HG02678 (cell line): ENCODE measurements at regions not wholly inside any gene's neighbourhood (a gene's known extent, or its start where the extent isn't known, plus 50 kb on each side); places are given as distances from the start of the nearest gene placed in this dataset.
"Not testable (repeated sequence)": the region's sequence is repeated elsewhere in the genome, so short reads cannot be mapped to it uniquely, and the experiment has no call there.

Experiments used
- ATAC-seq: cut with Tn5 transposase; IDR thresholded peaks from one replicate; pipeline ENCODE4 v1.9.1; 2021; ENCODE audit warnings: mild to moderate bottlenecking, moderate library complexity; ENCODE audit not compliant: unreplicated experiment

DNA sequence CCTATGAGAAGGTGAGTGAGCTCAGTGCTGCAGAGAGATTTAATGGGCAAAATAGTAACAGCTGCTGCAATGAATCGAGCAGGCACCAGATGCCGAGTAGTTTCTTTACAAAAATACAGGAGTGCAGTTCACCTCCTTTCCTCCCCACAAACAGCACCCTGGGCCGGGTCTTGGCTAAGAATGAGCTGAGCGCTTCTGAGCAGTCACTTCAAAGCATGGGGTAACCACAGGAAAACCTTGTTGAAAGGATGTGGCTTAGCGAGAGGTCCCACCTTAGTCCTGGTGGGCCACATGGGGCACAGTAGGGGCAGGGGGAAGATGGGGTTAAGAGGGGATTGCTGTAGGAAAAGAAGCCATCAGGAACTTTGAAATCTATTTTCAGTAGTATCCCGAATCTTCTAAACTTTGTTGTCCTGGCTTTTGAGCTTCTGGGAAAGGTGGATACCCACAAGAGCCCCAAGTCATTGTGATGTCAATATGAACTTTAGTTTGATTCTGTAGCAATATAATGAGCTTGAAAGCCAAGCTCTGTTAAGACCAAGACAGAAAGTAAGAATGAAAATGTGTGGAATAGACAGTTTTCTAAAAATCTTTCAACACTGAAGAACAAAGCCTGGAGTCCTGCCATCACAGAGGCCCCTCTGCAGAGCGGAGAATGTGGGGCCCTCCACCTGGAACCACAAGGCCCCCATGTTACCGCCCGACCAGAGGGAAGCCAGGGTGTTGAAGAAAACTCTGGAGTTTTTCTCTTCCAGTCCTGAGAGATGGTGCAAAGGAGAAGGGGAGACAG, 101.0 kb upstream of the ZNF236 start:
- ATAC-seq: no peak

DNA sequence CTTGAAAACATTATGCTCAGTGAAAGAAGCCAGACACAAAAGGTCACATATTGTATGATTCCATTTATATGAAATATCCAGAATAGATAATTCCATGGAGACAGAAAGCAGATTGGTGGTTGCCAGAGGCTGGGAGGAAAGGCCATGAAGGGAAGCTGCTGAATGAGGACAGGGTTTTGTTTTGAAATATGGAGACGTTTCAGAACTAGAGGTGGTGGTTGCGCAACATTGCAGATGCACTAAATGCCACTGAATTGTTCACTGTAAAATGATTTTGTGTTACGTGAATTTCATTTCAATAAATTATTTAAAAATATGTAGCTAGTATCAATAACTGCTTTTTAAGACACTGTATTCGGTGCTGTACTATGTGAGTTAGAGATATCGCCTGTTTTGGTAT, 101.7 kb upstream of the ZNF236 start:
- ATAC-seq: no peak

DNA sequence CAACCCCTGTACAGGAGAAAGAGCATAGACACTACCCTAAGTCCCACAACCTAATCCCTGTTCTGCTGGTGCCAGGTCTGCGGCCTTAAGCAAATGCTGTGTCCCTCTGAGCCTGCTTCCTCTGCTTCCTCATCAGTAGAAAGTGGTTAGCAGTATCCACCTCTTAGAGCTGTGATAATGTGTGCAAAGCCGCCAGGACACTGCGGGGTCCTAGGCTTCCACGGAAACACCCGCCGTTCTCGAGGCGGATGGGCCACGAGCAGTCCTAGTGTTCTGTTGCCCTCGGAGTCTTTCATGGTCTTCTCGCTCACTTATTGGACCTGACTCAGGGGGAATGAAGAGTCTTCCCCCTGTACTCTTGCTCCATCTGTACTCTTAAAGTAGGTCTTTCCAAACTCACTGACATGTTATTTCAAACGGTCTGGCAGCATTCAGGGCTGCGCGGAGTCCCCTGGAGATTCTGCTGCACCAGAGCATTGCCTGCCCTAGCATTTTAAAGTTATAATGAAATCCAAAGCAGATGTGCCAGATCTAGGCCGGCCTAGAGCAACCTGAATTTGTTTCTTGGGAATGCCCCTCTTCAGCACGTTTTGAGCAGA, 107.2 kb upstream of the ZNF236 start:
- ATAC-seq: no peak

DNA sequence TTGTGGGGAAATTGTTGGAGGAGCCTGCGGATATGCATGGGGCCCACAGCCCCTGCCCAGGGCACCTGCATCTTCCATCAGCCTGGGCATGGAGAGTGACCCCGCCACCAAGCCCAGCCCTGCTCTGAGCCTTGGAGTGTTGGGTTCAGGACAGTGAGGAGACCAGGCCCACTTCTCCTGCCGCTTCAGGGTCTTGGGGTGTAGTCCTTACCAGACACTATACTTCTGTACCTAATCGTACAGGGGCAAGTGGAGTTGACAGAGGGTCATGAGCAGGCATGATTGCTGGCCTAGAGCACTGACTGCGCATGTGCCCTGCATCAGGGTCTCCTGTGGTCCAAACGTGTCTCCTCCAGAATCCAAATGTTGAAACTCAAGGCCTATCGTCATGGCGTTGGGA, 108.9 kb upstream of the ZNF236 start:
- no peak for ATAC-seq

DNA sequence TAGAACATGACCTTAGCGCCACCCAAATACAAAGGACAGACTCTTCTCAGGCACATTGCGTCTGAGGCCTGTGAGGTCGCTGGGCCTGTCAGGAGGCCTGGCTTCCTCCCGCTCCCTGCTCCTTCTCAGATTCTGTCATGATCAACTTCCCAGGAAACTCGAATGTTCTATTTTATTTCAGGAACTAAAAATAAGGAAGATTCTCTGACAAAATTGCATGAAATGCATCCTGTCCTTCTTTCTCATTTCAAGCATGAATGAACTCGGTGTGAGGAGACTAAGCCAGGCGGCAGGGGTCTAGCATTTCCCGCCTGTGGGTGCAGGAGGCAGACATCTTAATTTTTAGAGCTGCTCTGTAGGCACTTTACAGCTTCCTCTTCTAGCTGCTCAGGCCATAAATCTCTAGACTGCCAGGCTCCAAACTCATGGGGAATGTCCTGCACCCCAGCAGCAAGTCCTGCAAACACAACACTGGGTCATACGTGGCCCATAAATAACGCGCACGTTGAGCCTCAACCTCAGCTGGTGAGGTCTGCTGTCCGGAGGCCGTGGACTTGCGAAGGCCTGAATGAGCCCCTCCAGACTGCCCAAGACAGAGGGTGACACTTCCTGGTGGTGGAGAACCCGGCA, 109.7 kb upstream of the ZNF236 start:
- no peak for ATAC-seq

DNA sequence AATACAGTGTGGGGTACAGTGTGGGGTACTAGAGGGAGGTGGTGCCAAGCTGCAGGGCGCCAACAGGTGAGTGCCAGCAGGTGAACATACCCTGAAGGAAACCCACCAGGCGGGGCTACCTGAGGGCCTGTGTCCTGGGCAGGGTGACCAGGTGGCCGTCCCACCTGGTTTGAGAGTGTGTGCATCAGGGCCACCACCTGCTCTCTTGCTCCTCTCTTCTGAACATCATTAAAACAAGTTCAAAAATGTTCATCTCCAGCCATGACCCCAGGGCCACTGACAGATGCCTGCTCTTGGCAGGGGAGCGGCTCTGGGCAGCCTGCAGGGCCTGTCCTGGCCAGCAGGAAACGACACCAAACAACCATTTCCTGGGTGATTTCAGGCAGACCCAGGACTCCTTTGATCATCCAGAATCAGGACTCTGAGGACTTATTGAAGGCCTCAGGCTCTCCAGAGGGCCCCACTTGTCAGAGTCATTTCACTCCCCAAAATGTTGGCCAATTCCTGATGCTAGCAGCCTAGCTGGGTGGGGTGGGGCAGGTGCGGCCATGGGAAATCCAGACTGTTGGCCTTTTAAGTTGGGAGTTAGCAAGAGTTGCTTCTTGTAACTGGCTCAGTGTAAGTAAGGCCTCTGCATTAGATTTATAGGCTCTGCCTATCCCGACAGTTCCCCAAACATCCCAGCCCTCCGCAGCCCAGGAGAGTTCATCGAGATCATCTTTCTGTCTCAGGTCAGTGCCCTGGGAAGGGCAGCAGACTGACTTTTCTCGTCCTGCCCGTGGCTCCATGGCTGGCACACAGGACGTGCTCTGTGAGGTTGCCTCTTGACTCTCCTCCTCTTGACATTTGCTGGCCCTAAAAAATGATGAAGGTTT, 111.5 kb upstream of the ZNF236 start:
- no peak for ATAC-seq

DNA sequence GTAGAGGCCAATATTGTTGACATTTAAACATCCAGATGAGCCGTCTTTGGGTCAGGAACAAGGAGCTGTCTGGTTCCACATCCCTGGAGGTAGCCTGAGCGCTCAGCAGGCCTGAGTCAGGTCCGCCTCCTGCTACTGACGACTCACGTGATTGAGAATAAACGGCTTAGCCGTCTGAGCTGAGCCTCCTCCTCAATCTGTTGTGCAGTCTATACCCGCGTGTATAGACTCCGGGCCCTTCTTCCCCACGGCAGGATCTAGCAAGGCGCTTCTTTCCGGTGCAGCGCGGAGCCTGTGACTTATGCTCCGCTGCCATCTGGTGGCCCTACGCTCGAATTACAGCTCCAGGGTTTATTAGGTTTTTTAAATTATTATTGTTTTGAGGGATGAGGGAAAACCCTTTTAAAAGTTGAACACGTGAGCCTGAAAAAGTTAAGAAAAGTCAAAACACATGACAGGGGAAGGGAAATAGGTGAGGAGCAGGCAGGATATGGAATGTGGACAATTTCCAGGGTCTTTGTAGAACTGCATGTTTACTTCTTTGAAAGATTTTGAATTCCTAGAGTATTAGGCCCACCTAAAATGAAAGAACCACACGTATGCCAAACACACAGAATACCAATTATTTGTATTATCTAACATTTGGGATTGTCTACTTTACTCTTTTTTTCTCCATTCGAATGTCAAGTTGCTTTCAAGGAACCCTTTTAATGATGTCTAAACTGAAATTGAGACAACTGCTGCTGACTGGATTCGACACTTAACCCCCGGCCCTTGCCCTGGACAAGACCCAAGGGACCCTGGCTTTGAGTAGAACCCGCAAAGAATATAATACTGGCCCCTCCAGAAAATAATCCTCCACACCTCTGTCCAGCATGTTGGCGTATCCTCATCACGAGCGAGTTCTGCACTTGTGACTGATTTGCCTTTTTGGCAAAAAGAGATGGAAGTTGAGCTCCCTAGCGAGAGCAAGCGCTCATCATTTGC, 112.4 kb upstream of the ZNF236 start:
- ATAC-seq: peak; percentile 81

DNA sequence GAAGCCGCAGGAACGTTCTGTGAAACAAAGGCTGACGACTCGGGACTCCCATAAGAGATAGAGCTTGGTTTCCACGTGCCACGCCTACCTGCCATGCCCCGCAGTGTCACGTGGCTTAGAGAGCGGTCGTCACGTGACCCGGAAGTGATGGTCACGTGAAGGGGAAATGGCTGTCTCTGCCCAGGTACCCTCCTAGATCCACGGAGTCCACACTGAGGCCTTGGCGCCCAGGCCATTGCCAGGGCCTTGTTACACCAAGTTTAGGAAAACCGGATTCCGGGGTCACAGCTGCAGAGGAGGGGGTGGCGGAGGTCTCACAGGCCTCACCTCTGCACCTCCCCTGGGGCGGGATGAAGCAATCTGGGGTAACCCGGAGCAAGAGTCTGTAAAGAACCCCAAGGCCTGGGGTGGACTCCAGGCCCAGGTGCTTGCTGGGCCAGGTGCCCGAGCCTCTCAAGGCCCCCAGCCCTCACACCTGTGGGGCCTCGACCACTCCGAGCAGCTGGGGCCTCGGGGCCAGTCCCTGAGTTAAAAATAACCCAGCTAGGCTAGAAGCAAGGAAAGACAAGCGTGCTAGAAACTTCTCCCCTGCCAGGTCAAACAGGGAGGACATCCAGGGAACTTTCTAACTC, 113.5 kb upstream of the ZNF236 start:
- ATAC-seq: no peak

DNA sequence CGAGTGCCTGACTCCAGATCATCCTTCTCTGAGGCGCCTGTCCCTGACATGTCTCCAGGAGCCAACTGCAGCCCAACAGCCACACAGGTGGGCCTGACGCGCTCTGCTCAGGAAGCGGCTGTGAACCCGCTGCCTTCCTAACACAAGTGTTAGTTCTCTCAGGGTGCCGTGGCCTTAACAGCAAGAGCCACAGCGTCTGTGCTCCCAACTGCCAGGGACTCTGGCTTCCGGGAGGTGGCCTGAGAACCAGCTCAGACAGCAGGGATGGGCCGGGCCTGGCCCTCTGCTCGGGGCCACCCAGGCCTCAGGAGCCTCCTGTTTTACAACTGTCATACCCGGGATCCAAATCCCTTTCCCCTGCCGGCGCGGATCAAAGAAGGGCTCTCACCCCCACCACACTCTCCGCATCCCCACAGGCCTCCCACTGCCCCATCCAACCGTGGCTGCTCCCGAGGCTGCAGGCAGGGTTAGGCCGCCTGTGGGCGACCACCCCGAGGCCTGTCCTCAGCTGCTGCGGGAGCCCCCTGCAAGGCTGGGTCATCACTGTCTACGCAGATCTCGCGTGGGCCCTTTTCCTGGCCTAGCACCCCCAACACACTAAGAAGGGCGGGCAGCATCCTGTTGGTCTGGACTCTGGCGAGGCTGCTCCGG, 114.2 kb upstream of the ZNF236 start:
- no peak for ATAC-seq

DNA sequence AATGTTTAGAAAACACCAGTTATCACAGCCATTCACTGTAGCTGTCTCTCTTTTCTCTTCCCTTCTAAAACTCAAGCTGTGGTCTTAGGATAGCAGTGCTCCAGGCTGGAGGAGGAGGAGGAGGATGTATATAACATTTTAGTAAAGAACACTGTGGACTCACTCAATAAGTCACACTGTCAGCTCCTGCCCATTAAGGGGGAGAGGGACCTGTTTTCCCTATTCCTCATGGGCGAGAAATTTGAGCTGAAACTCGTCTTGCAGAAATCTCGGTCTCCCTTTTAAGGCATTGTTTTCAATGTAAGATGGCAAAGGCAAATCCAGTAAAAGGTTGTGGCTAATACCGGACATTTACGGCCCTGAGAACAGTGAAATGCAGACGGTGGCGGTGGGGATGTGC, 114.8 kb upstream of the ZNF236 start:
- ATAC-seq: no peak

DNA sequence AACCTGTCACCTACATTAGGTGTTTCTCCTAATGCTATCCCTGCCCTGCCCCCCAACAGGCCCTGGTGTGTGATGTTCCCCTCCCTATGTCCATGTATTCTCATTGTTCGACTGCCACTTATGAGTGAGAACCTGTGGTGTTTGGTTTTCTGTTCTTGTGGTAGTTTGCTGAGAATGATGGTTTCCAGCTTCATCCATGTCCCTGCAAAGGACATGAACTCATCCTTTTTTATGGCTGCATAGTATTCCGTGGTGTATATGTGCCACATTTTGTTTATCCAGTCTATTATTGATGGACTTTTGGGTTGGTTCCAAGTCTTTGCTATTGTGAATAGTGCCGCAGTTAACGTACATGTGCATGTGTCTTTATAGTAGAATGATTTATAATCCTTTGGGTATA, 117.8 kb upstream of the ZNF236 start:
- ATAC-seq: not testable (repeated sequence)

DNA sequence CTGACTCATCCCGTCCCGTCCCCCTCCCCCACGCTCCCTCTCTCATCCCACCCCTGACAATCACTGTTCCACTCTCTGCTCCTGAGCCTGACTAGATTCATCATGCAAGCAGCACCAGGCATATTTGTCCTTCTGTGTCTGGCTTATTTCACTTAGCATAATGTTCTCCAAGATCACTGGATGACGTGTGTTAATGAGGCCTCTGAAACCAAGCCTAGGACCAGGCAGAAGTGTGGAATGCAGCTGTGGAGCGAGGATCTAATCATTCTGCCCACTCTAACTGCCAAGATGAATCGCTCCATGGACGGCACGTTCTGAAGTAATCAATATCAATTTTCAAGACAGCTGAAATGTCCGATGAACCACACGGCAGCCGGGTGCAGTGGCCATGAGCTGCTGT, 122.4 kb upstream of the ZNF236 start:
- ATAC-seq: no peak

DNA sequence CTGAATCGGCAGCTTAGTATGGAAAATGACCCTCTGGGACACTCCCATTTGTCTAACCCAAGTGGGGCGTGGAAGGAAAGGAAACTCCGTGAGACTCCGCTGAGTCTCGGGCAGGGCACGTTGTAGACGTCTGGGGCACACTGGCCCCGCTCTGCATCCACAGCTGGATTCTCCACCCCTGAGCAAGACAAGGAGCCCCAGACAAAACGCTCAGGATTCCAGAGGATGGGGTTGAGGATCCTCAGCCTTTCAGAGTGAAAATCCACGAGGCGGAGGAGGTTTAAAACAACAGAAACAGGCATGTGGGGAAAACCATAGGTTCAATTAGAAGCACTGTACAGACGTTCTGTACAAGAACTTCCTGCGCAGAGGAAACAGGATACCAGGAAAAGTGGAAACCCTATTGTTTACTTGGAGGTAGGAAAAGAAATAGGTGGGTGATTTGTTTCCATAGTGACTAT, 124.9 kb upstream of the ZNF236 start:
- ATAC-seq: no peak

DNA sequence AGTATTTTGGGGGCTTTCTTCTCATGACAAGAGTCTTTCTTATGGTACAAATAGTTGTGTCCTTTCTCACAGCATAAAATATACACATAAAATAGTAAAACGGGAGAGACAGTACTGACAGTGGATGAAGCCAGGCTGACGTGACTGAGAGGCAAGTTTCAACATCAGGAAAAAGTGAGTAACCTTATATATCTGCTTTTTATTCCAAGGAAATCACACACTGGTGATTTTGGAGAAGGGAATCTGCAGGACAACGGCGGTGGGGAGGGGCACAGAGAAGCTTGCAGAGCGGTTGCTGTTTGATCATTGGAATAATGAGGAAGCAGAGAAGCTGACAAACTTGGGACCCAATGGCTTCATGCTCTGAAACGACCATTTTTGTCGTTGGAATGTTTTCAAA, 130.6 kb upstream of the ZNF236 start:
- no peak for ATAC-seq

DNA sequence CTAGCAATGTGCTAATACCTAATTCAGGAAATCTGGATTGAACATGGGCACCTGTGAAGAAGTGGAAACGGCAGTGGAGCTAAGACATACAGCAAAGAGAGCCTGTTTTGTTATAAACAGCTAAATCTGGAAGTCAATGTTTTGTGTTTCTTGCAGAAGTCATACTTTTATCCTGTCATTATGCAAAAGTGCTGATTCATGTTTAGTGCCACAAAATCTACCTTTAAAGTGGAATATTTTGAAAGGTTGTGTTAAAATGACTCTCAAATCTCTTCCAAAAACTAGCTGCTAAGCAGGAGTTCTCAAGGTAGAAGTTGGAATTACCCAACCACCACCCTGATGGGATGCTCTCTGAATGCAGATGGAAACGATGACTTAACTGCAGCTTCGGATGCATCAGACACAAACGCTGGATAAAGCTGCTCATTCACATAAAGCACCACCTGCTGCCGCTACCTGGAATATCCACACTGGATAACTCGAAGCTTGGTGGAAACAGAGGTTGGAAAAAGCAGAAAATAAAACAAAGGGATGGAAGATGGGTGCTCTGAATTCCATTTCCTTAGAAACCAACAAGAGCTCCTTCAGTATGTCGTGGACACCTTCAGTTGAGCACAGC, 132.6 kb upstream of the ZNF236 start:
- no peak for ATAC-seq

DNA sequence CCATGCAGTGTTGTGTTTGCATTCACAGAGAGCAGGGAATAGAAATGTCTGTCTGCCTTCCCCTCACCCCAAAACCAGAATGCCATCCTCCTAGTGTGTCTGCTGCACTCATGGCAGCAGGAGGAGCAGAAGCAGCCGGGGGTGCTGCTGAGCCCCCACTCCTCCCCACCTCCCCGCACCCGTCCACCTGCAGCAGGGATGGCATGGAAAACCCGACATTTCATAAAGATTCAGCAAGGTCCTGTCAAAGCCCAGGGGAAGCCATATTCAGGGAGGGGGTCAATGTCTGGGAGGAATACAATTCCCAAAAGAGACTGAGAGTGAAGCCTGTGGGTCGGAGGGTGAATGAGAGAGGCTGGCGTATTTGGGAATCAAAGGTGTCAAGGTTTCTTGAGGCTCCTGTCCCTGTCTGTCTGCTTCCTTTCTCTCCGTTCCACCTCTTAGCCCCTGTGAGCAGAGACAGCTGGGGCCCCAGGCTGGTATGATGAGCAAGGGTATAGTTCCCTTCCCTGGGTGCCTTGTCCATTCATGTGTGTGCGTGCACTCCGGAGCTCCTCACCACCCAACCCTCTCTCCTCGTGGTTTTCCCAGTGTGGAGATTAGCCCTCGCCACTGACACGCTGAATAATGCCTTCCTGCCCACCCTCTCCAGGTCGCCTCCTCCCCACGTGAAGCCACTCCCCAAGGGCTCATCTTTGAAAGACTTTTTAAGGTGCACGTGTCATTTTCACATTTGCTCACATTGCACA, 133.5 kb upstream of the ZNF236 start:
- ATAC-seq: no peak

DNA sequence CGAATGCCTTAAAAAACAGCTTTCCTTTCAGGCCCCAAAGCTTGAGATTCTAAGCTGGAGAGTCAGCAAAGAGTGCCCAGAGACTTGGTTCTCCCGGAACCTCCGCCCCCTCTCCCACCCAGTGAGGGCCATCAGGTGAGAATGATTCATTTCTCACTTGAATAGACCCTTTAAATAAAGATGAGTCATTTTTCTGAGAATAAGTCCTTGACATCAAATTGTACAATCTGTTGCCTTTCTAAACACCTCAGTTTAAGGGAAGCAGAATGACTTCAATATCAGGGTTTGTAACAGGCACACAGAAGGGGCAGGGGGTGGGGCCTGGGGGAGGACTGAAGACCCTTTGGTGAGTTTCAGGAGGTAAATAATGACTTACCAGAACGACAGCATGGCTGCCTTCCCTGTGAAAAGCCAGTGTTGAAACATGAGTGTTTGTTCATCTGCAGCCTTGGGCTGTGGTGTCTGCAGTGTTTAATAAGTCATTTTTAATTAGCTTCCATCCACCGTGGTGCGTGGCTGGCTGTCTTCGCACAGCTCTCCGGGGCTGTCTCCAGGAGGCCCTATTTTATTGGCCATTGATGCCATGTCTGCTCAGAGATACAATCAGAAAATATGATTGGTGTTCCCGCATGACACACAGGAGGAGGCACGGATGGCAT, 134.9 kb upstream of the ZNF236 start:
- no peak for ATAC-seq
